ENCODE measurements at regions not wholly inside any gene's neighbourhood (a gene's known extent, or its start where the extent isn't known, plus 50 kb on each side); places are given as distances from the start of the nearest gene placed in this dataset.
A peak's percentile ranks its signal among the peaks of the same experiment; 100 is the strongest.

DNA sequence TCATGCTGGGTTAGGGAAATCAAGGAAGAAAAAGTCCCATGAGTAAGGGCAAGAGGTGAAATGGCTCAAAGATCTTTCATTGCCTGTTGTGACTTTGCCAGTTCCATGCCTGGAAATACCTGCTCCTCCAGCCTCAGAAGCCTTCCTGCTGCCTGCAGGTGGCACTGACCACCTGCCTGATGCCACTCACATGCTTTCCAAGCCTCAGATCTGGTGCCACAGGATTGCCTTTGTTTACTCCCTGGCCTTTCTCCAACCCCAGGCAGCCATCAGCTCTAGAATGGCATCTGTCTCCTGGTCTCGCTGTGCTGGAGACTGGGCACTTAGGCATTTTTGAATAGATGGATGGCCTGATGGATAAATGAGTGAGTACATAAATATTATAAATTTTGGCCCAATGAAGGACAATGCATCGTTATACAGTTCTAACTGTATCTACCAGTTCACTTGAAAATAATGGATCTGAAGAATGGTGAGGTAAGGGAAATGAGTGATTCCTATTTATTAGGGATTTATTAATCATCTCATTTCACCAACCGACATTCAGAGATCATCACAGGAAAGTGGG is 657.2 kb downstream of the INHBA start:
- TF ChIP-seq, protein P1, sequence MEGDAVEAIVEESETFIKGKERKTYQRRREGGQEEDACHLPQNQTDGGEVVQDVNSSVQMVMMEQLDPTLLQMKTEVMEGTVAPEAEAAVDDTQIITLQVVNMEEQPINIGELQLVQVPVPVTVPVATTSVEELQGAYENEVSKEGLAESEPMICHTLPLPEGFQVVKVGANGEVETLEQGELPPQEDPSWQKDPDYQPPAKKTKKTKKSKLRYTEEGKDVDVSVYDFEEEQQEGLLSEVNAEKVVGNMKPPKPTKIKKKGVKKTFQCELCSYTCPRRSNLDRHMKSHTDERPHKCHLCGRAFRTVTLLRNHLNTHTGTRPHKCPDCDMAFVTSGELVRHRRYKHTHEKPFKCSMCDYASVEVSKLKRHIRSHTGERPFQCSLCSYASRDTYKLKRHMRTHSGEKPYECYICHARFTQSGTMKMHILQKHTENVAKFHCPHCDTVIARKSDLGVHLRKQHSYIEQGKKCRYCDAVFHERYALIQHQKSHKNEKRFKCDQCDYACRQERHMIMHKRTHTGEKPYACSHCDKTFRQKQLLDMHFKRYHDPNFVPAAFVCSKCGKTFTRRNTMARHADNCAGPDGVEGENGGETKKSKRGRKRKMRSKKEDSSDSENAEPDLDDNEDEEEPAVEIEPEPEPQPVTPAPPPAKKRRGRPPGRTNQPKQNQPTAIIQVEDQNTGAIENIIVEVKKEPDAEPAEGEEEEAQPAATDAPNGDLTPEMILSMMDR (IDR thresholded peaks at IDR 0.05; ENCODE audit: insufficient read depth, low read length, poor library complexity, severe bottlenecking) = peak; percentile 58
- Histone ChIP-seq H3K4me3 (ENCODE audit: low read depth, low read length) (no peak overlapping the region), H3K36me3 (ENCODE audit: control insufficient read depth, insufficient read depth, low read length) (no peaks in the 10 kb centered on the region), H3K27me3 (ENCODE audit: control insufficient read depth, insufficient read depth, low read length) (no peaks in the 10 kb centered on the region)
- no peak for DNase-seq (ENCODE audit: low read depth)

DNA sequence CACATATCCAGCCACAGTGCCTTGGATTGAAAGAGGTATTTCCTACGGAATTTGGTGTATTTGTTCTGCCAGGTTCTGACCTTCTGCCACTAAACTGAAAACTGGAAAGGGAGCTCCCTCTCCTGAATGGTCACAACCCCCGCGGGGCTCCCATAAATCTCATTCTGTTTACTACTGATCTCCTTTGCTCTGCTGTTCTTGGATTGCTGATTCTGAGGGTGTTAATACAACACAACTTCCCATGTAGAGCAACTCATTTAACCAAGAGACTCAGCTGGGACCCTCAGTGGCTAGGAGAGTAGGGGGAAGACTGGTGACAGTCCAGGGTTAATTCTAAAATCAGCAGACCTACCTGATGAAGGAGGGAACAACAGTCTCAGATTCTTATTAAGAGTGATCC is 662.9 kb downstream of the INHBA start:
- DNase-seq (ENCODE audit: low read depth) = no peak
- H3K27me3 ChIP-seq (ENCODE audit: control insufficient read depth, insufficient read depth, low read length) = no peaks in the 10 kb centered on the region
- no peak overlapping the region for H3K4me3 ChIP-seq (ENCODE audit: low read depth, low read length)
- TF ChIP-seq, protein P1 (IDR thresholded peaks at IDR 0.05; ENCODE audit: insufficient read depth, low read length, poor library complexity, severe bottlenecking) = no peak
- H3K36me3 ChIP-seq (ENCODE audit: control insufficient read depth, insufficient read depth, low read length) = no peaks in the 10 kb centered on the region

DNA sequence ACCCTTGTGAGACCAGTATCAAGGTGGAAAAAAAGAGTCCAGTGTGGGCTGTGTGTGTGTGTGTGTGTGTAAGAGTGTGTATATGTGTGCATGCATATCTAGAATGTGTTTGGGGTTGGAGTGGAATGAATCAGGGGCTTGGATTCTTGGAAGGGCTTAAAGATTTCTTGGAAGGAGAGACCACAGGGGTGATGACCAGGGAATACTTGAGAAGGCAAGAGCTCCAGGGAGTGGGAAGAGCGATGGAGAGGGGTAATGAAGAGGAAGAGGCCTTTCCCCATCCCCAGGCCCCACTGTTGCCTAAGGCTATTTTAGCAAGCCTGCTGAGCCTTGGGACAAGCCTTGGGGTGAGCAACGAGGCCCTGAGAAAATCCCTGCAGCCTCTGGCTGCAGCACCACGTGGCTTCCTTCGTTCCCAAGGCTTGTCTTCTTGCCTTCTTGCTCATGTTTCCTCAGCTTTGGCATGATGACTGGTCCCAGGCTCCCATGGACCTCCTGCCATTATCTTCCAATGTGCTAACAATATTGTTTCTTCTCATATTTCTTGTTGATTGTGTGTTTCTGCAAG is 663.4 kb downstream of the INHBA start:
- TF ChIP-seq, protein P1 (IDR thresholded peaks at IDR 0.05; ENCODE audit: insufficient read depth, low read length, poor library complexity, severe bottlenecking) = no peak
- no peaks in the 10 kb centered on the region for H3K27me3 ChIP-seq (ENCODE audit: control insufficient read depth, insufficient read depth, low read length)
- H3K4me3 ChIP-seq (ENCODE audit: low read depth, low read length) = no peak overlapping the region
- no peaks in the 10 kb centered on the region for H3K36me3 ChIP-seq (ENCODE audit: control insufficient read depth, insufficient read depth, low read length)
- no peak for DNase-seq (ENCODE audit: low read depth)

DNA sequence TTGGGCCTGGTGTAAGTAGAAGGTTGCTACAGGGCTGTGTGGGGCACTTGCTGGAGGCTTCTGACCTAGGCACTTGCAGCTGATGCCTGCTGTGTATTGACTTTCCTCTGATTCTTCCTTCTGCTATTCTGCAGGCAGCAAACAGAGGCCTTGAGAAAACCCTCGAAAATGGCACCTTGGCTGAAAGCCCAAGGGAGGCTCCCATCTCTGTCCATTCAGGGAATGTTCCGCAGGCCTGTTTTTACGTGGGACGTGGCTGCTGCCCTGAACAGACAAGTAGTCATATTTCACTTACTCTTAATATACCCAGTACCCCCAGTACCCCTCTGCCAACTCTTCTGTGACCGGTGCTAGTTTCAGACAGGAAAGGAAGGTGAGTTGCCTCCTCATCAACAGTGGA is 664.7 kb downstream of the INHBA start:
- no peaks in the 10 kb centered on the region for H3K36me3 ChIP-seq (ENCODE audit: control insufficient read depth, insufficient read depth, low read length)
- DNase-seq (ENCODE audit: low read depth) = no peak
- no peak overlapping the region for H3K4me3 ChIP-seq (ENCODE audit: low read depth, low read length)
- no peaks in the 10 kb centered on the region for H3K27me3 ChIP-seq (ENCODE audit: control insufficient read depth, insufficient read depth, low read length)
- TF ChIP-seq, protein P1 (IDR thresholded peaks at IDR 0.05; ENCODE audit: insufficient read depth, low read length, poor library complexity, severe bottlenecking) = no peak

DNA sequence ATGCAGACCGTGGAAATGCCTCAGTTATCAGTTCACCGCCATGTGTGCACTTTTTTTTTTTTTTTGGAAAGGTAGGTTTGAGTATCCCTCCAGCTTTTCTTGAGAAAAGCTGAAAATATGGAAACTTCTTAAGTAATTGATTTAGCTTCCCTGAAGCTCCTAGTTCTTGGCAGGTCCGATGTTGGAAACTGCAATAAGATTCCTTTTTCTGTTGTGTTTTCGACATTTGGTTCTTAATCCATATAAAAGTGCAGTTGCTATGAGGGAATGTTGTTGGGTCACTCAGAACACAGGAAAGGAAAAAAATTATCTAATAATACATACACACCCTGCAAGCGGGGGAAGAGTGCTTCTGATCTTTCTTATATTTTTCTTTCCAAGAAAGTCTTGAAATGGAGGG is 665.2 kb downstream of the INHBA start:
- TF ChIP-seq, protein P1 (IDR thresholded peaks at IDR 0.05; ENCODE audit: insufficient read depth, low read length, poor library complexity, severe bottlenecking) = no peak
- H3K36me3 ChIP-seq (ENCODE audit: control insufficient read depth, insufficient read depth, low read length) = no peaks in the 10 kb centered on the region
- DNase-seq (ENCODE audit: low read depth) = no peak
- no peak overlapping the region for H3K4me3 ChIP-seq (ENCODE audit: low read depth, low read length)
- no peaks in the 10 kb centered on the region for H3K27me3 ChIP-seq (ENCODE audit: control insufficient read depth, insufficient read depth, low read length)

DNA sequence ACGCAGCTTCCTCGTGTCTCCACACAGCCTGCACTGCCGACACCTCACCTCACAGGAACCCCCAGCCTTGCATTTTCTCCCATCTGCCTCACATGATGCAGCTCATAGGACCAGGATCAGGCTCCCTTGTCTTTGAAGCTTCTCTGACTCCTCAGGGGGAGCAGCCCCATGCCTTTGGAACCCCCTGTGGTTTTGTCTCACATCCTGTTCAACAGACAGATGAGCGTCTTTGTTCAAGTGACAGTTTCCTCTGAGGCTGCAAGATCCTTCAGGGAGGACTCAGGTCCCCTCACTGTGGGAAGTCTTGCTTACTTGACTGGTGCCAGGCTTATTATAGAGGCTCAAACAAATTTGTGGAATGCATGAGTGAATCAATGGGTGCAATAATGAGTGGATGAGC is 667.1 kb downstream of the INHBA start:
- Histone ChIP-seq H3K27me3 (ENCODE audit: control insufficient read depth, insufficient read depth, low read length) (no peaks in the 10 kb centered on the region), H3K4me3 (ENCODE audit: low read depth, low read length) (no peak overlapping the region), H3K36me3 (ENCODE audit: control insufficient read depth, insufficient read depth, low read length) (no peaks in the 10 kb centered on the region)
- no peak for DNase-seq (ENCODE audit: low read depth)
- TF ChIP-seq, protein P1 (IDR thresholded peaks at IDR 0.05; ENCODE audit: insufficient read depth, low read length, poor library complexity, severe bottlenecking) = no peak

All from kidney epithelial cell (primary cell).